ENCODE measurements at regions not wholly inside any gene's neighbourhood (a gene's known extent, or its start where the extent isn't known, plus 50 kb on each side); places are given as distances from the start of the nearest gene placed in this dataset.
"Not testable (repeated sequence)": the region's sequence is repeated elsewhere in the genome, so short reads cannot be mapped to it uniquely, and the experiment has no call there.

- DNase-seq = not testable (repeated sequence)
These were observed 94.3 kb downstream of the MRM1 start for GRCh38 chr17:36695710-36696109.

- DNase-seq = no peak
These were observed 95.4 kb downstream of the MRM1 start for GRCh38 chr17:36696805-36697204.

DNA sequence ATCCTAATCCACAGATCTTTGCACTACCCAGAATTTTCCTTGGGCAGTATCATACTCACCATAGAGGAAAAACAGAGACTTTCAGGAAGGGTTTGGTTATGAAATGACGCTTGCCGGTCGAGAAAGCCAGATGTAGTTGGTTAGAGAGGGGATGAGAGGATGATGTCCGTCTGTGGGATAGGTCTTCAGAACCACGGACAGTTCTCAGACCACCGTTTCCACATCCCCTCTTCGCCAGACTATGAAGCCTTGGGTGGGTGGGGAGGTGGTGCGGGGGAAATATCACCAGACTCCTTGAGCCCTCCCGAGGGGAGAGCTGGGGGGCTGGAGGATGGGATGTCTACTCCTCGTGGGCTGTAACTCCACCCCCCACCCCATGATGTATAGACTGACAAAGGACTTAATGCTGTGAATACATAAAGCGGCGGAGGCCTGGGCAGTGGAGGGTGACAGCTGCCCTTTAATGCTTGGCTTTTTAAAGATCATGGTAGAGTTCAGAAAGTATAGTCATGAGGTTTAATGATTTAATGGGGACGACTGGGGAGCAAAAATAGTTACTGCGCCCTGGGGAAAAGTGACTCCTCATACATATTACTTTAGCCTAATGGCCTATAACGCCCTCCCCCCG lies 96.6 kb downstream of the MRM1 start:
- peak; percentile 8 for DNase-seq

DNA sequence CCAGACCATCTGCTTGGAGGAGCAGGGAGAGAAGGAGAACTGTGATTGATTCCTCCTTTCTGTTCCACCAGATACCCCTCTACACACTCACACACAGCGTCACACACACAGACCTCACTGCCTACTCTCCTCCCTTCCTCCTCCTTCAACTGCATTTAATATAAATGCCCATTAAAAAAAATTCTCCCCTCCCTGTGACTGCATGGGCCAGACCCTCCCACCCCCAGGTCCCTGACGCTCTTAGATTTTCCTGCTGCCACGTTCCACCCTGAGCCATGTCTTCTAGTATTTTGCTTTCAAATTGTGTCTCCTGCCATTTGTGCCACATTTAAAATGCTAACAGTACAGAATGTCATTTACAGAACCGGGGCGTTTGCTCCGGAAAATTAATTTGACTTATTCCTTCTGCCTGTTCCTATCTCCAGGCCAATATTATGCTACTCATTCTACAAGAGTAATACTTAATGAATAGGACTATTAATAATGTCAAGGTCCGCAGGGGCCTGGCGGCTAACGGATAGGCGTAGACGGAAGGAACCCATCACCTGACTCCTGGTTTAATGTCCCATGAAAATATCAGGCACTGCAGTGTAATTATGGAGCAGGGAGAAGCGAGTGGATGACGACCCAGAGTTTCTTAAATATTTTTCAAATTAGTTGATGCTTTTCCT lies 100.2 kb downstream of the MRM1 start:
- DNase-seq = no peak

- DNase-seq = no peak
These were observed 101.3 kb downstream of the MRM1 start for GRCh38 chr17:36702636-36703035.

DNA sequence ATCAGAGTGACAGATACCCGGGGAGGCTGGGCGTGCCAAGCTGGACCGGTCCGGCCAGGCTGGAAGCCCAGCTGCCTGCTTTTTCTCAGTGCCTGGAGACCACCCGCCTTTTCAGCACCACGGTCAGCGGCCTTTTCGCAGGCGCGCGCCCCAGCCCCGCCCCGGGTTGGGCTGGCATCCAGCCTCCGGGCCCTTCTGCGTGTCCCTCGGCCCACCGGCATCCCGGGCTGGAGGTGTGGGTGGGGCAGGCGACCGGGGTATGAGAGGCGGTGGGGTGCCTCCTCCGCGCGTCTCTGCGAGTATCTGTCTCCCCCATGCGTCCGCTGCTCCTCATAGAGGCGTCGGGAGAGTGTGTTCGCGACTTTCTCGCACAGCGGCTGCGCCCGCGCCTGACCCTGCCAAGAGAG lies 102.5 kb downstream of the MRM1 start:
- peak; percentile 31 for DNase-seq

DNA sequence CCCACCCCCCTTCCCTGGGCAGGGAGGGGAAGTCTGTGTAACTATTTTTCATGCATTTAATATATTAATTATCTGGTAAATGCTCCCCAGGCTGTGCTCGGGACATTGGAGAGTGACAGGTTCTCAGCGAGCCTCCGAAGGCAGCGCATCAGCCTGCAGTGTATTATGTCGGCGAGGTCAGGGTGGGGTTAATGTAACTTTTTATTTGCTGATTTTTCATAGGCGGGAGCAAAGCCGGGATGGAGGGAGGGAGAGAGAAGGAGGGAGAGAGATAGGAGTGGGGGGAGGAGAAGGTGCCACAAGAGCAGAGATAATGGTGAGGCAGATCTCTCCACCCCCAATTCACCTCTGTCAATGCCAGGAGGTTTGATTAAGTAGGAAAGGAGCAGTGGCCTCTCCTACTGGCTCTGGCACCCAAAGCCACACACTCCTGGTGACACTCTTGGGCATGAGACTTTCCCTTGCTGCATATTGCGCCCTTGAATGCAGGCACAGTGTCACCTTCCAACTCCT lies 104.0 kb downstream of the MRM1 start:
- DNase-seq = no peak

DNA sequence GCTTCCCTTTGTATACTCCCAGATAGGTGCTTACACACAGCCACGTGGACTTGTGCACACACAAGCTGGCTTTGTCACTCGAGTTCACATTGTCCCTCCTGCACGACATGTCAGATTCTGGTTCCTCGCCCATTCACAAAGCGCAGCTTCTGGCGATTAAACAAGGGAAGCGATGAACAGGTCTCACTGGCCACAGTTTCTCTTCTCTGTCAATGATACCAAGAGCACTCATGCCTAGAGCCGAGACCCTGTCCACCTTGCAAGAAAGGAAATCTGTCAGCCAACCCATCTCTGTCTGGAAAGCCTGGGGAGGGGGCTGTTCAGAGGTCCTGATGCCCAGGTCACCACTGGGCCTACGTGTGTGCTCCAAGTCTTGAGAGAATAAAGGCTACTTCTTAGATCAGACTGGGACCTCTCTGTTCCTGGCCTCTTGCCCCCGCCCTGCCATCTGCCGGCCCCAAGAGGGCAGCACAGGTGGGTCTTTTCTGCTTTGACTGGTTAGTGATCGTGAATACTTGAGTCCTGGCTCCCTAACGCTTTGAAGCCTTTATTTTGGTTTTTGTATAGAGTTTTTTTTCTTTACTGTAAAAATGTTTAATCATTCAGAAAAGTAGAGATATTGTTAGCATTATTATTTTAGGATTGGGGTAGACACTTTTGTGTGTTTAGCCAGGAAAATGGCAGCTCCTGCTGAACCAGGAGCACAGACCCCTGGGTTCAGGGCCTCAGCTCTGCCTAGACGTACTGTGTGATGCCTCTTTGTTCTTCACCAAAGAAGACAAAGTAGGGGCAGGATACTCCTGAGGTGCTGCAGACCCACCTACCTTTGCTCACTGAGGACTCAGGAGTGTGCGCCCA lies 104.7 kb downstream of the MRM1 start:
- DNase-seq = no peak

GRCh38 chr17:36707904-36708303 lies 106.5 kb downstream of the MRM1 start:
- DNase-seq = no peak

- DNase-seq = no peak
These were observed 113.4 kb downstream of the MRM1 start for GRCh38 chr17:36714789-36715188.

DNA sequence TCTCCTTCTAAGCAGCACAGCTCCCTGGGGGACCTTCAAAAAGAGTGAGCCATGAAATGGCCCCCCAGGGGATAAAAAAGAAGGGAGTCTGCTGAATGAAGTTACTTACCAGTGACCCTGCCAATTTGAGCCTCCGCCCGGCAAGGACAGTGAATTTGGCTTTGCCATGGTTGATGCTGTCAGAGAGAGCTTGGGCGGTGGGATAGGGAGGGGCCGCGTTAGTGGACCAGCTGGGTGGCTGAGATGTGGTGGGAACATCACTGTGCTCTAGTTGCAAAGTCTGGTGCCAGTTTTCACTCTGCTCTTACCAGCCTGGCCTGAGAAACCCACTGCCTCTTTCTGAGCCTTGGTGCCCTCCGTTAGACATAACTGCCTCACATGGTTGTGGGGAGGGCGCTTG lies 114.6 kb downstream of the MRM1 start:
- DNase-seq = no peak

DNA sequence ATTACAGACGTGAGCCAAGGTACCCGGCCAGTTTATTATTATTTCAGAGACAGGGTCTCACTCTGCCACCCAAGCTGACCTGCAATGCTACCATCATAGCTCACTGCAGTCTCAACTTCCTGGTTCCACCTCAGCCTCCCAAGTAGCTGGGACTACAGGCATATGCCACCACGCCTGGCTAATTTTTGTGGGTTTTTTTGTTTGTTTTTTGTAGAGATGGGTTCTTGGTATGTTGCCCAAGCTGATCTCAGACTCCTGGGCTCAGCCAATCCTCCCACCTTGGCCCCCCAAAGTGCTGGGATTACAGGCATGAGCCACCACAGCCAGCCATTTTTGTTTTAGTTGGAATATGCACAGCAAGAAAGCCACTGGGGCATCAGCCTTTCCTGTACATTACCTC lies 115.7 kb downstream of the MRM1 start:
- DNase-seq = no peak

GRCh38 chr17:36720131-36720530 lies 118.7 kb downstream of the MRM1 start:
- DNase-seq = no peak

- no peak for DNase-seq
These were observed 120.3 kb downstream of the MRM1 start for GRCh38 chr17:36721560-36722120.

GRCh38 chr17:36722121-36722902 lies 120.9 kb downstream of the MRM1 start:
- peak; percentile 21 for DNase-seq

- no peak for DNase-seq
These were observed 121.5 kb downstream of the MRM1 start for GRCh38 chr17:36722903-36723263.

GRCh38 chr17:36723459-36724025 lies 122.2 kb downstream of the MRM1 start:
- no peak for DNase-seq

DNA sequence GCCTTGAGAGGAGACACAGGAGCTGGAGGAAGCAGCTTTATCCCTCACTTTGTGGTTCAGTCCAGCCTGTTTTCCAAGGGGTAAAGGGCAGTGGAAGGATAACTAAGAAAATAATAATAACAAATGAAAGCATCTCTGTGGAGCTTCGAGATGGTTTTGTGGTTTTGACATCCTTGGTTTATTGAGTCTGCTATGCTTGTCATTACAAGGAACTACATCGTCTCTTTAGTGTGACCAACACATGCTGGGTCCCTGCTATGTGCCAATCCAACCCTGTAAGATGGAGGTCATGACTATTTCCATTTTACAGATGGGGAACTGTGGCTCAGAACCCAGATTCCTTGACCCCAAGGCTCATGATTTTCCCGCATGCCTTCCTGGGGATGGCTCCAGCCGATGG lies 124.8 kb downstream of the MRM1 start:
- DNase-seq = no peak

DNA sequence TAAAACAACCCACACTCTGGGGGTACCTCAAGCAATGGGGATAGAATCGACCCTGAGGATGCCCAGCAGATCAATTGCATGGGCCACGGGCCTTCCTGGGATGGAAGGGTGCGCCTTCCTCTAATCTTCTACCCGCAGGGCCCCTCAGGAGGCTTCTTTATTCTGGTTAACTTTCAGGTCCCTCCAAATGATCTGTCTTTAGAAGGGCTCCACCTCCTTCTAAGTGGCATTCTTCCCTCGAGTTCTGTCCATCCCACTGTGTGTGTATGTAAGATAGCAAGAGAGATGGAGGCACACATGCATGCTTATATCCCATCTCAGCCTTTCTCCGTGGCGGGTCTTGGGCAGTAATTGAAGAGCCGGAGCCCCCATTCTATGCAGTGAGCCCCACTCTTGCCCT lies 125.7 kb downstream of the MRM1 start:
- no peak for DNase-seq

- DNase-seq = no peak
These were observed 126.2 kb downstream of the MRM1 start for GRCh38 chr17:36727577-36727976.

GRCh38 chr17:36728030-36728991 lies 126.9 kb downstream of the MRM1 start:
- no peak for DNase-seq
